Hepatocyte (in vitro differentiated cells): ENCODE measurements at regions not wholly inside any gene's neighbourhood (a gene's known extent, or its start where the extent isn't known, plus 50 kb on each side); places are given as distances from the start of the nearest gene placed in this dataset. TPM values are rescaled to one million over a fixed set of nuclear protein-coding genes. Genes with fewer than 3 reads are reported as not detected.
"Not testable (repeated sequence)": the region's sequence is repeated elsewhere in the genome, so short reads cannot be mapped to it uniquely, and the experiment has no call there.

Source experiments
- DNase-seq: peaks from one replicate; pipeline ENCODE4 v3.0.0-alpha.2; 2016; ENCODE audit warnings: low spot score
- H2AFZ ChIP-seq: fragments of 200-600 bp; sonication (generic); 2 replicates; pipeline ENCODE4 v1.6.0; 2016; ENCODE audit warnings: antibody characterized with exemption, mild to moderate bottlenecking
- H3K27ac ChIP-seq: fragments of 200-600 bp; sonication (generic); 2 replicates; pipeline ENCODE4 v1.5.1; 2016; ENCODE audit warnings: mild to moderate bottlenecking
- H3K27me3 ChIP-seq: fragments of 200-600 bp; sonication (generic); 2 replicates; pipeline ENCODE4 v1.6.1; 2016
- H3K36me3 ChIP-seq: fragments of 200-600 bp; sonication (generic); replicated peaks from 2 replicates; pipeline ENCODE4 v1.5.1; 2016; ENCODE audit warnings: low read depth; ENCODE audit not compliant: insufficient read depth
- H3K4me1 ChIP-seq: fragments of 200-600 bp; sonication (generic); 2 replicates; pipeline ENCODE4 v1.5.1; 2016; ENCODE audit warnings: mild to moderate bottlenecking, moderate library complexity; ENCODE audit not compliant: insufficient read depth
- H3K4me2 ChIP-seq: fragments of 200-600 bp; sonication (generic); 2 replicates; pipeline ENCODE4 v1.6.0; 2016
- H3K4me3 ChIP-seq: fragments of 200-600 bp; sonication (generic); 2 replicates; pipeline ENCODE4 v1.5.1; 2016; ENCODE audit warnings: mild to moderate bottlenecking
- H3K79me2 ChIP-seq: fragments of 200-600 bp; sonication (generic); 2 replicates; pipeline ENCODE4 v1.6.0; 2017; ENCODE audit warnings: mild to moderate bottlenecking
- H3K9me2 ChIP-seq: fragments of 200-600 bp; sonication (generic); replicated peaks from 2 replicates; pipeline ENCODE4 v1.6.0; 2017; ENCODE audit warnings: mild to moderate bottlenecking; ENCODE audit not compliant: insufficient read depth
- H3K9me3 ChIP-seq: fragments of 200-600 bp; sonication (generic); 2 replicates; pipeline ENCODE4 v1.5.1; 2016; ENCODE audit warnings: low read depth, mild to moderate bottlenecking
- H4K20me1 ChIP-seq: fragments of 200-600 bp; sonication (generic); 2 replicates; pipeline ENCODE4 v1.6.0; 2016; ENCODE audit warnings: mild to moderate bottlenecking; ENCODE audit not compliant: insufficient read depth, poor library complexity, severe bottlenecking
- EZH2 ChIP-seq: fragments of 200-600 bp; sonication (generic); IDR thresholded peaks from 2 replicates; pipeline ENCODE4 v1.6.1; 2016; ENCODE audit warnings: antibody characterized with exemption, mild to moderate bottlenecking, borderline replicate concordance
- EZH2phosphoT487 ChIP-seq: fragments of 200-600 bp; sonication (generic); IDR thresholded peaks from one replicate; pipeline ENCODE4 v1.6.1; 2018; ENCODE audit warnings: antibody characterized with exemption, mild to moderate bottlenecking, low read depth, moderate library complexity; ENCODE audit not compliant: unreplicated experiment, severe bottlenecking
- WGBS: methylation state at CpG from one replicate; pipeline ENCODE4 v1.1.6; 2016; ENCODE audit warnings: low lambda C conversion rate; ENCODE audit errors: missing lambda C conversion rate; 5-methylcytosine and 5-hydroxymethylcytosine counted together
- small RNA-seq: library from RNA; depleted of rRNA; stranded (forward); fragments of <200 nt; gene quantifications from one replicate; pipeline ENCODE3, GENCODE V24; 2014
- TF ChIP-seq, protein P1 (sequence below): fragments of 200-600 bp; sonication (generic); IDR thresholded peaks from 2 replicates; pipeline ENCODE4 v1.5.1; 2016; ENCODE audit warnings: antibody characterized with exemption, mild to moderate bottlenecking; ENCODE audit not compliant: poor library complexity

DNA sequence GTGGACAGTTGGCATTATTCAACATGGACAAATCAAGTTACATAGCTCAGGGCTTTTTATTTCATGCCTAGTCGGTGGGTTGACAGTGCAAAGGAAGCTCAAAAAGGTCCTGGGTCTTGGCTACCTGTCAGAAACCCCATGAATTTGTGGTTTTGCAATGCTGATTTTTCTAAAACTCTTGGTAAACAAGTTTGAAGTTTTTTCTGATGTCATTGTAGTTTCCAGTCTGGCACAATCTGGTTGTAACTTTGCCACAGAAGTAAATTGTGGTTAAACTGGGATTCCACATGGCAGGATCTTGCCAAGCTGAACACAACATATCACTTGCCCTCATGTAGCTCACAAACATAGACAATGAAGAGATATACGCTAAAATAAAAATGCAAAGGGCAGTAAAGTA lies 100.8 kb downstream of the EHF start:
- H3K36me3 ChIP-seq: no peaks in the 10 kb centered on the region
- no peak overlapping the region for H3K4me2 ChIP-seq
- no peak overlapping the region for H3K4me3 ChIP-seq
- H3K27me3 ChIP-seq: no peaks in the 10 kb centered on the region
- DNase-seq: no peak
- no peak overlapping the region for H2AFZ ChIP-seq
- 90% methylated on average over 2 of the region's 2 CpGs for WGBS
- H4K20me1 ChIP-seq: no peaks in the 10 kb centered on the region
- H3K9me2 ChIP-seq: no peaks in the 10 kb centered on the region
- TF ChIP-seq, protein P1, sequence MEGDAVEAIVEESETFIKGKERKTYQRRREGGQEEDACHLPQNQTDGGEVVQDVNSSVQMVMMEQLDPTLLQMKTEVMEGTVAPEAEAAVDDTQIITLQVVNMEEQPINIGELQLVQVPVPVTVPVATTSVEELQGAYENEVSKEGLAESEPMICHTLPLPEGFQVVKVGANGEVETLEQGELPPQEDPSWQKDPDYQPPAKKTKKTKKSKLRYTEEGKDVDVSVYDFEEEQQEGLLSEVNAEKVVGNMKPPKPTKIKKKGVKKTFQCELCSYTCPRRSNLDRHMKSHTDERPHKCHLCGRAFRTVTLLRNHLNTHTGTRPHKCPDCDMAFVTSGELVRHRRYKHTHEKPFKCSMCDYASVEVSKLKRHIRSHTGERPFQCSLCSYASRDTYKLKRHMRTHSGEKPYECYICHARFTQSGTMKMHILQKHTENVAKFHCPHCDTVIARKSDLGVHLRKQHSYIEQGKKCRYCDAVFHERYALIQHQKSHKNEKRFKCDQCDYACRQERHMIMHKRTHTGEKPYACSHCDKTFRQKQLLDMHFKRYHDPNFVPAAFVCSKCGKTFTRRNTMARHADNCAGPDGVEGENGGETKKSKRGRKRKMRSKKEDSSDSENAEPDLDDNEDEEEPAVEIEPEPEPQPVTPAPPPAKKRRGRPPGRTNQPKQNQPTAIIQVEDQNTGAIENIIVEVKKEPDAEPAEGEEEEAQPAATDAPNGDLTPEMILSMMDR: no peak
- TF ChIP-seq EZH2phosphoT487: no peak
- TF ChIP-seq EZH2: no peak
- no peaks in the 10 kb centered on the region for H3K9me3 ChIP-seq
- H3K4me1 ChIP-seq: no peaks in the 10 kb centered on the region
- H3K27ac ChIP-seq: no peak overlapping the region
- H3K79me2 ChIP-seq: no peaks in the 10 kb centered on the region

GRCh38 chr11:34719303-34719848 lies 98.5 kb downstream of the EHF start:
- no peak overlapping the region for H2AFZ ChIP-seq
- 71% methylated on average over 1 of the region's 1 CpG for WGBS
- no peaks in the 10 kb centered on the region for H3K79me2 ChIP-seq
- peak overlapping the region; percentile 42 for H3K27ac ChIP-seq
- no peaks in the 10 kb centered on the region for H3K9me2 ChIP-seq
- no peaks in the 10 kb centered on the region for H3K27me3 ChIP-seq
- no peaks in the 10 kb centered on the region for H3K4me1 ChIP-seq
- H3K9me3 ChIP-seq: no peaks in the 10 kb centered on the region
- H3K4me2 ChIP-seq: no peak overlapping the region
- DNase-seq: peak; percentile 23
- no peak overlapping the region for H3K4me3 ChIP-seq
- TF ChIP-seq EZH2: no peak
- no peak for TF ChIP-seq EZH2phosphoT487
- TF ChIP-seq, protein P1: no peak
- no peaks in the 10 kb centered on the region for H3K36me3 ChIP-seq
- no peaks in the 10 kb centered on the region for H4K20me1 ChIP-seq

GRCh38 chr11:34713631-34714030 lies 92.7 kb downstream of the EHF start:
- peaks cover 12% of the 10 kb centered on the region for H3K79me2 ChIP-seq
- H3K27ac ChIP-seq, H3K36me3 ChIP-seq, H3K9me3 ChIP-seq, H3K4me3 ChIP-seq, H3K9me2 ChIP-seq, H3K4me2 ChIP-seq, H3K27me3 ChIP-seq, DNase-seq, H4K20me1 ChIP-seq, H3K4me1 ChIP-seq, H2AFZ ChIP-seq: not testable (repeated sequence)

Small RNA genes in the stretch of these regions (small RNA-seq; reads per million reads assigned to genes)
- gene AL359999.1: not detected
